ENCODE measurements at regions not wholly inside any gene's neighbourhood (a gene's known extent, or its start where the extent isn't known, plus 50 kb on each side); places are given as distances from the start of the nearest gene placed in this dataset.
"Not testable (repeated sequence)": the region's sequence is repeated elsewhere in the genome, so short reads cannot be mapped to it uniquely, and the experiment has no call there.

DNA sequence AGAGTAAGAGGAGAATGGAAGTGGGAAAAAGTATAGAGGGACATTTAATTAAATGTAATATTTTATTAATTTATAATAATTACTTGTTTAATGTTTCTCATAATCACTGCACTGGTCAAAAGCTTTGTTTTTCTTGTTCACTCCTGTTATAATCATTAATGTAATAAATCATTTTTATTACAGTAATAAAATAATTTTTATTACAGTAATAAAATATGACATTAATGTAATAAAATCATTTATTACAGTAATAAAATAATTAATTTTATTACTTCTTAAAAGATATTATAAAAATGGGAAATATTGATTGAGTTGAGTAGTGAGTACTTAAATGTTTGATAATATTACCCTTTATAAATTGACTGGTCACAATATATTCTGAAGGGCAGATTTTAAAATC lies 181.1 kb upstream of the SOX2 start:
- no peak for DNase-seq

DNA sequence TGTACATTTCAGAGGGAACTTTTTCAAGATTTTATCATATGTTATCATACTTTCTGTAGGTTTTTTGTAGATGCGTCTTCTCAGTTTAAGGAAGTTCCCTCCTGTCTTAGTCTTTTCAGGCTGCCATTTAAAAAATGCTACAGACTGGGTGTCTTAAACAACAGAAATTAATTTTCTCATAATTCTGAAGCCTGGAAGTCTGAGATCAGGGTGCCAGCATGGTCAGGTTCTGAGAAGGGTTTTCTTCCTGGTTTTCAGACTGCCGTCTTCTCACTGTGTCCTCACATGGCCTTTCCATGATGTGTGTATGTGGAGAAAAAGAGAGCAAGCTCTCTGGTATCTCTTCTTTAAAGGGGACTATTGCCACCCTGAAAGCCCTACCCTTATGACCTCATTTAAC lies 189.9 kb upstream of the SOX2 start:
- DNase-seq = no peak

DNA sequence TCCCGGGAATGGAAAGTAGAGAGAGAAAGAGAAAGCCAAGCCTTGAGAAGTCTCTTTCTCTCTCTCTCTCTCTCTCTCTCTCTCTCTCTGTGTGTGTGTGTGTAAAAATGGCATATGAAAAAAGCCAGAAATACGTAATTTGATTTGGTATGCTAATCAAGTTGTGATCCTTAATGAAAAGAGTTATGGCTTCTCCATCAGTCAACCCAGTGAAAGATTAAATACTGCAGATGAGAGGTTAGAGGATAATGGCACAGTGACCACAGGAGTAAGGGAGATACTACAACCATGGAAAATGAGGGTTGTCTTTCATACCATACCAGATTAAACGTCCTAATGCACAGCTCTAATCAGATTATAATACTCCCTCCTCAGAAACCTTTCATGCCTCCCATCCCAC lies 193.5 kb upstream of the SOX2 start:
- DNase-seq = no peak

DNA sequence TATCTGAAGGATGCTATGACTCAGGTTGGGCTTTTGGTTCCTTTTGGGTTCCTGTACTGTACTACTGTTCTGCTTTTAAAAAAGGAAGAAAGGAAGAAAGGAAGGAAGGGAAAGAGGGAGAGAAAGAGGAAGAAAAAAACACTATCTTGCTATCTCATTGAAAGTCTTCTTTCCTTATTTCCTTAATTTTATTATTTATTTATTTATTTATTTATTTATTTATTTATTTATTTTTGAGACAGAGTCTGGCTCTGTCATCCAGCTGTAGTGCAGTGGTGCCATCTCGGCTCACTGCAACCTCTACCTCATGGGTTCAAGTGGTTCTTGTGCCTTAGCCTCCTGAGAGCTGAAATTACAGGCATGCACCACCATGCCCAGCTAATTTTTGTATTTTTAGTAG lies 198.9 kb upstream of the SOX2 start:
- no peak for DNase-seq

DNA sequence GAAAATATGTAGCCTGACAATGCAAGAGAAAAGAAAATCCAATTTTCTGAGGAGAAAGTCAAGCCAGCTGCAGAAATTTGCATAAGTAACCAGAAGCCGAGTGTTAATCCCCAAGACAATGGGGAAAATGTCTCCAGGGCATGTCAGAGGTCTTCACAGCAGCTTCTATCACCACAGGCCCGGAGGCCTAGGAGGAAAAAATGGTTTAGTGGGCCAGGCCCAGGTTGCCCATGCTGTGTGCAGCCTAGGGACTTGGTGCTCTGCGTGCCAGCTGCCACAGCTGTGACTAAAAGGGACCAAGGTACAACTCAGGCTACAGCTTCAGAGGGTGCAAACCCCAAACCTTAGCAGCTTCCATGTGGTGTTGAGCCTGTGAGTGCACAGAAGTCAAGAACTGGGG lies 201.2 kb upstream of the SOX2 start:
- no peak for DNase-seq

DNA sequence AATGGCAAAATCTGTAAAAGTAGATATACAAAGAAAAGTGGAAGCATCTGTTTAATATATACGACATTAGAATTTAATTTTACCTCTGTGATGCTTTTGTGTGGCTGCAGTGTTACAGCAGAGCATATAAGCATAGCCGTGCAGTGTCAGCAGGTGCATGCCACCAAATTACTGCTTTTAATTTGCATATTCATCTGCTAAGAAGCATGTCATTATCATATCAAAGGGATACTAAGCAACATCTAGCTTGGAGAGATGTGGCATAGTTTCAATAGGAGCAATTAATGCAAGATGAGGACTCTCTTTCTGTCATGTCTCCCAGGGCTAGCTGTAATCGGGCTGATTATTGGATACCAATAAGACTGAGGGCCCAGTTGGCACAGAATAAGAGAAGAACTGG lies 214.4 kb upstream of the SOX2 start:
- no peak for DNase-seq

DNA sequence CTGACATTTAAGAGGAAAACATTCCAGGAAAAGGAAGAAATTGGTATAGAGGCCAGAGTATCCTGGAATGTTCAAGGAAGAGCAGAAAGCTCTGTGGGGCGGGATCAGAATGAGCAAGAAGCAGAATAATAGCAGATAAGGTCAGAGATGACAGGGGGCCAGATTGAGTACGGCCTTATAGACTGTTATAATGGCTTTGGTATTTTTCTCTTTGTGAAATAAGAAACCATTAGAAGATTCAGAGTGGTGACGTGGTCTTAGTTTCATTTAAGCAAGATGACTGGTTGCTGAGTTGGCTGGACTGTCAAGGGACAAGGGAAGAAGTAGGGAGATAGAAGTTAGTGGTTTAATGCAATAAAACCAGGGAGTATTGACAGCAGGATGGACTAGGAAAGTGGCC lies 218.3 kb upstream of the SOX2 start:
- no peak for DNase-seq

DNA sequence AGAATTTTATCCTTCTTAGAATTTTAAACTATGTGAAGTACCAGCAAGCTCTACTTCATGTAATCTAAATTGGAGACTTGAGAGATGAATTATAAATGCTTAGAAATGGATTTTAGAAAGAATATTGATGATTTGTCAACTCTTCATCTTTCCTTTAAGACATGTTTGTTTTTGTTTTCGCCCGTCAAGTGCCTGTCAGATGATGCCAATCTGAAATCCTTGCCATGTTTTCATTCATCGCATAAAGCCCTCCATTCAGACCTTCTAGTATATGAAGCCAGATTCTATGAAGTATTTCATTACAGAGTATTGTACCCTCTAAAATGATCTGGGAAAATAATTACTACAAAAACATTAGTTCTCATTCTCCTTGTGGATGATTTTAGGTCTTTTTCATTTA lies 223.2 kb upstream of the SOX2 start:
- no peak for DNase-seq

DNA sequence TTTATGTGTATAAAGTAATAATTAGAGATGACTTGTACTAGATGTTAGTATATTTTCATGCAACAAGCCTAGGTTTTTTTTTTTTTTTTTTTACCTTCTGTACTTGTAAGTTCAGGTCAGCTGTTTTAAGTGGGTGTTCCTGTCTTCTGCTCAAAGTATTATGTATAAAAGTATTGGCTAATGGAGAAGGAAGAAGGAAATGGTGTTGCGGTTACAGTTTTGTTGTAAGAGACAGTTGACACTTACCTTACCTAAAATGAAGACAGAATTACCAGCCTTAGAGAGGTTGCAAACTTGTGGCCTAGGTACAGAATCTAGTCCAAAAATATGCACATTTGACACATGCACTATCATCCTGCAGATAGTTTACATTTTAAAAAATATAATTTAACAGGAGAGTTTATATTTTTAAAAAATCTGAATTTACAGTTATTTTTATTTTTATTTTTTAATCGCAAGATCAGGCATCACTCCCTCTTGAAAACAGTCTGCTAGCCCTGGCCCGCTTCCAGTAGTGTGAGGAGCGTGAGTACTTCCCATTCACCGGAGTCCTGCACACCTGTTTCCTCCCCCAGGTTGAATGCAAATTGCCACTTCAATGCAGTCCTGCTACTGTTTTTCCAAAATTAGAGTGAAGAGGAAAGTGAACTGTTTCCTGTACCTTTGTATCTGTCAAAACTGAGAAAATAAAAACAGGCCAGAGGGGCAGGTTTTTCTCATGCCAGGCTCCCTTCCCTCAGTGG lies 224.3 kb upstream of the SOX2 start:
- DNase-seq = no peak

DNA sequence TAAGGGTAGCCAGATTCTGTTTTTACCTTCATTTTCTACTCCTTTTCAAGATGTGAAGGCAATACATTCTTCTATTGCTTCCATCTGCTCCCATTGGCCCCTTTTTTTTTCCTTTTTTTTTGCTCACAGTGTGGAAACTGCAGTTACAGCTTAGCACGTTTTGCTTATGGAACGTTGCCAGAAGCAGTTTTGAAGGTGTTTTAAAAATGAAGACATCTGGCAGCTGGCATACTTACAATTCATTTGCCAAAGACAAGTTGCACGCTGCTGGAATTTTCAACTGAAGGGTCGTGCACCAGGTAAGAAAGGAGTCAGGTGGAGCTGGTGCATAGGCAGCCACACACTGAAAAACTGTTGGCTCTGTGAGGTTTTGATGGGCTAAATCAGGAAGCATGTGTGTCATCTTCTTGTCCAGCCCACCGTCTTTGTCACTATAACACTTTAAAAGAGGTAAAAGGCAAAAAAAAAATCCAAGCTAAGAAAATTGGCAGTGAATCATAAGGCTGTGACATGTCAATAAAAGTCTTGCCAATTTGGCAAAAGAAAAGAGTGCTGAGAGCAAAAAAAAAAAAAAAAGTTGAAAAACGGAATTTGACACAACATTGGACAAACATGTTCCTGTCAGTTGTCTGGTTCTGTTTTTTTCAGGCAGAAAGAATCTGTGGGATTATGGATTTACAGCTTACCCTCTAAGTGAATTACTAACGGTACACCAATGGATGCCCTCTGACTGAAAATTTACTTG lies 225.4 kb upstream of the SOX2 start:
- DNase-seq = peak; percentile 49 to 68

DNA sequence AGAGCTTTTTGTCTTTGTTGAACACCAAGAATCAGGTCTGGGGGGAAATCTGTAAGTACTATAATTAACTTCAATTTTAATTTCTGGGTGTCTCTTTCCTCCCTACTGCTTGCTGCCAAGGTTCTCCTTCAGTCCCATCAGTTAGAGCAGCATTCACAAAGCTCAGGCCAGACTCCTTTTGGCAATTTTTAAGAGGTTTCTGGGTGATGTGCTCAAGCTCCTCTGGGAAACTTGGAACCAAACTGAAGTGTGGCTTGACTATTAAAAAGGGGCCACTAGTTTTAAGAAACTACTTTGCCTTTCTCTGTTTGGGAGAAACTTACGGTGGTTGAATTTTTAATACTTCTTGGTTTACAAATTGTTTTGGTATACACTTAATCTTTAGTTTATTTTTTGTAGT lies 227.7 kb upstream of the SOX2 start:
- DNase-seq = no peak

DNA sequence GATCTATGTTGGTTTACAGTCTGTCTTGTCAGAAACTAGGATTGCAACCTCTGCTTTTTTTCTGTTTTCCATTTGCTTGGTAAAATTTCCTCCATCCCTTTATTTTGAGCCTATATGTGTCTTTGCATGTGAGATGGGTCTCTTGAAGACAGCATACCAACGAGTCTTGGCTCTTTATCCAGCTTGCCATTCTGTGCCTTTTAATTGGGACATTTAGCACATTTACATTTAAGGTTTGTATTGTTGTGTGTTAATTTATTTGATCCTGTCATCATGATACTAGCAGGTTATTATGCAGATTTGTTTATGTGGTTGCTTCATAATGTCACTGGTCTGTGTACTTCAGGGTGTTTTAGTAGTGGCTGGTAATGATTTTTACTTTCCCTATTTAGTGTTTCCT lies 236.6 kb upstream of the SOX2 start:
- DNase-seq = not testable (repeated sequence)

DNA sequence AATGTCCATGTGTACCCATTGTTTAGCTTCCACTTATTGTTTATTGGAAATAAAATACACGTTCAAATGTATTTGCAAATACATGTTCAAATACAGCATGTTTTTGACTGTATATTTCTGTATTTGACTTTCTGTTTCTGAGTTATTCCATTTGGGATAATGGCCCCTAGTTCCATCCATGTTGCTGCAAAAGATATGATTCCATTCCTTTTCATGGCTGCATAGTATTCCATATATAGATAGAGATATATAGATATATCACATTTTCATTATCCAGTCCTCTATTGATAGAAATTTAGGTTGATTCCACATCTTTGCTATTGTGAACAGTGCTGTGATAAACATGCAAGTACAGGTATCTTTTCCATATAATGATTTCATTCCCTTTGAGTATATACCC lies 241.4 kb upstream of the SOX2 start:
- DNase-seq = no peak

DNA sequence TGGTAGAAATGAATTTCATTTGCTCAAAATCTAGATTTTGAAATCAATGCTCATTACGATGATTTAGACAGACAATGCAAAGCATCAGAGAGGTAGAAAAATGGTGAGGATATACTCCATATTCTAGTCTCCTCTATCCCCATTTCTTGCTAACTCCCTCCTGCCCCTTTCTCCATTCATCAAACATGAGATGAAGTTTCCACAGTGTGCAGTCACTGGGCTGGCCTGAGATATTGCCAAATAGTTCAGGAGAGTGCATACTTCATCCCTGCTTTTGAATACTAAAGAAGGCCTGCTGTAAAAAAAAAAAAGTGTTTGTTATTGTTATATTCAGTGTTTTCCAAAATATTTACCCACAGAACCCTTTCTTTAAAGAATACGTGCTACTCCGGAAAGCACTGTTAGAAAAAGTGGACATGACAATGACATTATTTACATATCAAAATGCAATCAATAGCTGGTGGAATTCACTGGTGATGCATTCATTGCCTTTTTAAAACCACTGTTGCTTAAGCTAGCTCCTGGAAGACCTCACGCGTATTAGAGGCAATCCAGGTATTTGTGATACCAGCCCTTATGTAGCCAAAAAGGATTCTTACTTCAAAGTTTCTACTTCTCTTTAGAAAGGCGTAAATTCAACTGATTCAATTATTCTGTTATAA lies 247.6 kb upstream of the SOX2 start:
- no peak for DNase-seq

DNA sequence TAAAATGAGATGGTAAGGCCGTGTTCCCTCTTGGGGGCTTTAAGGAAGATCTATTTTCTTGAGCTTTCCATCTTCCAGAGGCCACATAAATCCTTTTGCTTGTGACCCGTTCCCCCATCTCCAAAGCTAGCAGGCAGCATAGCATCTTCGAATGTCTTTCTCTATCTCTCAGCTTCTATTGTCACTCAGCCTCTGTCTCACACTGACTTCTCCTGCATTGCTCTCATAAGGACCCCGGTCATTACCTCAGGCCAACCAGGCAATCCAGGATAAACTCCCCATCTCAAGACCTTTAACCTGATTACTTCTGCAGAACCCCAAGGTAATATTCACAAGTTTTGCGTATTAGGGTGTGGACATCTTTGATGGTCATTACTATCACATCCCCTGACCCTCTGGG lies 250.3 kb upstream of the SOX2 start:
- DNase-seq = no peak

DNA sequence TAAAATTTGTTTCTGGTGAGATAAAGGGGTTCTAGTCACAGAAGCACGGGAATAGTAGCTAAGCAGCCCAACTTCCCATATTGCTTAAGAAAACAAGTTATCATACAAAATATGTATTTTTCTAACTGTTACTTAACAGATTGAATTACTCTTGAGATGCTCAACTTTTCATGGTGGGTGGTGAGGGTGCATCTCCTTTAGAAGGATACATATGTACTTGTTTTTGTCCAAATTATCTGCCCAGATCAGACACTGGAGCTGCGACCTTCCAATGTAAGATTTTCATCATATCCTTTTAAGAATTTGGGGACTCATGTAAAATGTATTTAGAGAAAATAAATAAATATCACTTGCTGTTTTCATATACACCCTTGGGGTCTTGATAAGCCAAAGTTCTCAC lies 252.2 kb upstream of the SOX2 start:
- DNase-seq = no peak

DNA sequence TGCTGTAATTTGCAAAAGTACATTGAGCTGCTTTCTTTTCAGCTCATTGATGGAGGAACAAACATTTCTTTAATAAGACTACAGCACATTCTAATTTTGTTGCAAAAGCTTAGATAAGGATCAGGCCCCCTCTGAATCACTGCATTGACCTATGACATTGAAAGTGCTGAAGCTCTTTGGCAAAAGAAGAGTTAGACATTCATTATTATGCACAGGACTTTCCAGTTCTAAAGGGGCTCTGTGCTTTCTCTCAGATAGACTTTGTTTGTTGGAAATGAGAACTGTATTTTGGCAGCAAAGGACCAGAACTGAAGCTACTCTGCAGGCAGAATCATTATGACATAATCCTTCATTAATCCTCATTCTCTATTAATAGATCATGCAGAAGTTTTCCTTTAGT lies 252.9 kb upstream of the SOX2 start:
- no peak for DNase-seq

DNA sequence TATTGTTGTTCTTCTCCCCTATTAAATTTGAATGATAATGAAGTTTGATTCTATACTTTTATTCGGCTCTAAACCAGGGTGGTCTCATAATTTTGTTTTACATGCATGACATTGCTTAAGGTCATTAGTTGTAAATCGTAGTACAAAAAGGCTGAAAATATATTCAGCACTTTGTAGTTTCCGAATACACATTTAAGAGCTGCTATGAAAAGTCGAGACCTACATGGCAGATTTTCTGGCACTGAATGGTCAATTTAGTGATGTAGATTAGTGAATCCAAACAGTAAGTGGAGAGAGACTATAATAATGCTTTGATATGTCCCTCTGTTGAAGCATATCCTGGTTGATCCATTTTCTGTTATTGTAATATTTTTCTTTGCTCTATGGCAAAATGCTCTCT lies 254.0 kb upstream of the SOX2 start:
- DNase-seq = no peak

DNA sequence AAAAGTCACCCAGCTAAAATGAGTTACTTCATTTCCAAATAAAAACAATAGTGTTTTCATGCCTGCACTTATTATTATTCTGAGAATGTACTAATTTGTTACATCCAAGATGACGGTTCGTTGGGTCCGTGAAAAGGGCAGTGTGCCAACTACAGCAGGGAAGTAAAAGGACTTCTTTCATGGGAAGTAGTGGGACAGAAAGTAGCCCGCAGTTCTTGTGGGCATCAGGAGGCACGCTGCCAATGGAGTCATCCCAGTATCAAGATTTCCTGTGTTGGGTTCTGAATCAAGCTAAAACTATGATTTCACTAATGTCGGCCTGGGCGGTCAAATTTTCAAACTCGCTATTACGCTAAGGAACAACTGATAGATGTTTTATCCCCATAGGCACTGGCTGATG lies 254.5 kb upstream of the SOX2 start:
- no peak for DNase-seq

DNA sequence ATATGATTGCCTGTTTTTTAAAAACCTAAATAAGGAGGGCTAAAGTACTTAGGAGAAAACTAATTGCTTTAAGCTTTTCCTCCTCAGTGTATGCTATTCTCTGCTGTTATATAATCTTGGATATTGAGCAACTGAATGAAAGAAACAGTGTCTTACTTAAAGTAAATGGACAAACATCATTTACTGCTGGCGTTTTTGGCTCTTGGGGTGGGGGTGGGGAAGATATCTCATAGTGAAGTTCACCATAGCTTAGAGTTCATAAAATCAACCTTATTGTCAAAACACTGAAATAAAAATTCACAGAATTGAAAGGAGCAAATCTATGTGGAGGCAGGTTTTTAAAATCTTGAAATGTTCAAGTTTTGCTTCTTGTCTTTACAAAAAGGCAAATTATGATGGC lies 256.4 kb upstream of the SOX2 start:
- no peak for DNase-seq

DNA sequence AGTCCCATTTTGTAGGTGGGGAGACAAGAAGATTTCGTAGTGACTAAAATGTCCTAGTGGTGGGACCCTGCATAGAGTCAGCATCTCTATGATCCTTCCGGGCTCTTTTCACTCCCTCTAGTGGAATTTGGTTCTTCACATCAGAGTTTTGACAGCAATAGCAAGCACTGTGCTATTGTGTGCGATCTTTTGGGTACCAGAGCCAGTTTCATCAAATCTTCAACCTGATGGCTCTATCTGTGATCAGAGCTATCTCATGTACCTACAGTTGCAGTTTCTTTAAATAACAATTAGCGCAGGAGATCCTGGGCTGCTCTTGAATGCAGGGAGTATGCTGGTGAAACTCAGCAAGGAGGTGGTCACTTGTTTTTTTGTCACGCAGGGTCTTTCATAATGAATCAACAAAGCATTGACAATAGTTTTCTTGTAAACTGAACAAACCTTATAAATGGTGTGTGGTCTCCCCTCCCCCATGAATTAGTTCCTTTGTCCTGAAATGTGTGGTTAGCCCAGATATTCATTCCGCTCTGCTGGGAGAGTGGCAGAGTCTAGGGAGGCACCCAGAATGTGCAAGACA lies 257.2 kb upstream of the SOX2 start:
- DNase-seq = no peak

DNA sequence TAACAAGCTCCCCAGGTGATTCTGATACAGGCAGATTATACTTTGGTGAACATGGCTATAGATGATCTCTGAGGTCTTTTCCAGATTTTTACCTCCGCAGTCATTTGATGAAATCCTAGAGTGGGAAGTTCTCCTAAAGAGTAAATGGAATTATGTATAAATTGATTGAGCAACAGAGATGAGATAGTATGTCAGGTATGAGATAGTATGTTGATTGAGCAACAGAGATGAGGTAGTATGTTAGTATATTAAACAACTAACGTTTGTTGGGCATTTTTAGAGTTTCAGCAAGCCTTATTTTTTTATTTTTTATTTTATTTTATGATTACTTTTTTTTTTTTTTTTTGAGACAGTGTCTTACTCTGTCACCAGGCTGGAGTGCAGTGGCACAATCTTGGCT lies 265.0 kb upstream of the SOX2 start:
- no peak for DNase-seq

DNA sequence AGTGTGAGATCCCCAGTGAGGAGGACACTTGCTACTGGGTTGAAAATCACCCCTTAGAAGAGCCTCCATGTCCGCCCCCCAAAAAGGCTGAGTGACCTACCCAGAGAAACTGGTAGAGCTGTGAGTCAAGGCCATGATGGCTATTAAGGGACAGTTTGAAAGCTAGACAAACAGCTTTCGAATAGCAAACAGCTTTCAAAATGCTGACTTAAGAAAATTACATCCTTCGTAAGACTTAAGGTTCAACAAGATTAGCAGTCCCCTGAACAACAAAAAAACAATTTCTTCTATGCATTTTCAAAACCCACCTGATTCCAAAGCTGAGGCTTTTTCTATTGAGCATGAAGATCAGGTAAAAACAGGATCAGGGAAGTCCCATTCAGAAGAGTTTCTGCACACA lies 269.7 kb upstream of the SOX2 start:
- DNase-seq = no peak

DNA sequence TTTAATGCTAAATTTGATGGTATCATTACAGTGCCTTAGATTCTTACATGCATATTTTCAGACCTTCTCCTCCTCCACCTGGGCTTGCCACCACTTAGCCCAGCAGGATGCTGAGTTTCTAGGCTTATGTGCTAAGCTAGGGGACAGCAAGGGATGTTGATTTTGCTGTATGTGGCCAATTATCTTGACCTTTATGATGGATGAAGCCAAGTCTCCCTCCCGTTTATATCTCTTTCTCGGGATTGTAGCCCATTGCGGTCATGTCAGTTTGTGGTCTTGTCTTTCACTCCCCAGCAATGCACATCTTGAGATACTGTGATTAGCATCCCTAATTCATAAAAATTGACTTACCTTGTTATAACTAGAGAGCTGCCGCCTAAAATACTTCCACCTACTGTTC lies 278.7 kb upstream of the SOX2 start:
- no peak for DNase-seq
